PC-3 (cell line): ENCODE measurements at regions not wholly inside any gene's neighbourhood (a gene's known extent, or its start where the extent isn't known, plus 50 kb on each side); places are given as distances from the start of the nearest gene placed in this dataset.

ENCODE experiments used
- ATAC-seq: fragments of 200-7000 bp; cut with Tn5 transposase; 2 replicates; pipeline ENCODE4 v1.9.1; 2020; ENCODE audit warnings: mild to moderate bottlenecking, moderate library complexity
- BruUV-seq: library from RNA; stranded (reverse); fragments of 400-500 nt; replicated peaks from 2 replicates; lab custom pipeline; 2021; lab: Mats Ljungman, UMichigan
- CTCF ChIA-PET: fragments of 300-600 bp; sonication (Branson Sonifier 250); formaldehyde crosslinking; loops from one replicate; lab custom pipeline; 2022; ENCODE audit warnings: antibody characterized with exemption; lab: Charles Lee
- POLR2A ChIA-PET: fragments of 300-600 bp; sonication (Branson Sonifier 250); formaldehyde crosslinking; loops from one replicate; lab custom pipeline; 2022; ENCODE audit warnings: antibody characterized with exemption; ENCODE audit not compliant: unreplicated experiment; lab: Charles Lee
- DNase-seq: peaks from one replicate; pipeline ENCODE4 v3.0.0-alpha.2; 2015
- H2AFZ ChIP-seq: fragments of 300-600 bp; sonication (generic); 2 replicates; pipeline ENCODE4 v1.6.0; 2016; ENCODE audit warnings: antibody characterized with exemption, low read length
- H3F3A ChIP-seq: fragments of 300-600 bp; sonication (generic); one replicate; pipeline ENCODE4 v1.6.0; 2017; ENCODE audit warnings: antibody characterized with exemption, low read length, control low read depth, mild to moderate bottlenecking; ENCODE audit not compliant: unreplicated experiment
- H3K27ac ChIP-seq: fragments of 300-600 bp; sonication (generic); 2 replicates; pipeline ENCODE4 v1.5.1; 2016; ENCODE audit warnings: mild to moderate bottlenecking, low read length
- H3K27me3 ChIP-seq: fragments of 300-600 bp; sonication (generic); 2 replicates; pipeline ENCODE4 v1.6.1; 2016; ENCODE audit warnings: low read length, mixed read lengths
- H3K36me3 ChIP-seq: fragments of 300-600 bp; sonication (generic); 2 replicates; pipeline ENCODE4 v1.6.1; 2016; ENCODE audit warnings: low read depth, mixed run types, low read length, mixed read lengths
- H3K4me1 ChIP-seq: fragments of 300-600 bp; sonication (generic); 2 replicates; pipeline ENCODE4 v1.5.1; 2016; ENCODE audit warnings: low read length; ENCODE audit not compliant: insufficient read depth
- H3K4me2 ChIP-seq: fragments of 300-600 bp; sonication (generic); 2 replicates; pipeline ENCODE4 v1.6.0; 2016; ENCODE audit warnings: low read length
- H3K4me3 ChIP-seq: fragments of 300-600 bp; sonication (generic); 2 replicates; pipeline ENCODE4 v1.5.1; 2016; ENCODE audit warnings: mild to moderate bottlenecking, low read length, mixed read lengths
- H3K79me2 ChIP-seq: fragments of 300-600 bp; sonication (generic); 2 replicates; pipeline ENCODE4 v1.6.1; 2017; ENCODE audit warnings: low read length, mixed read lengths
- H3K9ac ChIP-seq: fragments of 300-600 bp; sonication (generic); 2 replicates; pipeline ENCODE4 v1.6.0; 2016; ENCODE audit warnings: mild to moderate bottlenecking, low read length
- H3K9me2 ChIP-seq: fragments of 300-600 bp; sonication (generic); replicated peaks from 2 replicates; pipeline ENCODE4 v1.6.1; 2016; ENCODE audit warnings: mixed run types, low read length, mixed read lengths
- H3K9me3 ChIP-seq: fragments of 300-600 bp; sonication (generic); 2 replicates; pipeline ENCODE4 v1.6.1; 2016; ENCODE audit warnings: low read length, mixed read lengths
- H4K20me1 ChIP-seq: fragments of 300-600 bp; sonication (generic); 2 replicates; pipeline ENCODE4 v1.6.1; 2016; ENCODE audit warnings: low read length, mixed read lengths
- EZH2 ChIP-seq: fragments of 300-600 bp; sonication (generic); IDR thresholded peaks from one replicate; pipeline ENCODE4 v1.6.1; 2017; ENCODE audit warnings: antibody characterized with exemption, mild to moderate bottlenecking, low read length; ENCODE audit not compliant: unreplicated experiment
- EZH2phosphoT487 ChIP-seq: fragments of 300-600 bp; sonication (generic); IDR thresholded peaks from 2 replicates; pipeline ENCODE4 v1.6.1; 2018; ENCODE audit warnings: mild to moderate bottlenecking, antibody characterized with exemption, low read length, borderline replicate concordance
- intact Hi-C: fragments of 100-400 bp; cut with micrococcal nuclease; formaldehyde crosslinking; loops from 2 replicates; pipeline ENCODE4 v1.9.0; 2023
- TF ChIP-seq, protein P1 (sequence below): fragments of 300-600 bp; sonication (generic); conservative IDR thresholded peaks from 2 replicates; pipeline ENCODE4 v1.5.1; 2017; ENCODE audit warnings: antibody characterized with exemption, low read depth, mild to moderate bottlenecking, low read length

DNA sequence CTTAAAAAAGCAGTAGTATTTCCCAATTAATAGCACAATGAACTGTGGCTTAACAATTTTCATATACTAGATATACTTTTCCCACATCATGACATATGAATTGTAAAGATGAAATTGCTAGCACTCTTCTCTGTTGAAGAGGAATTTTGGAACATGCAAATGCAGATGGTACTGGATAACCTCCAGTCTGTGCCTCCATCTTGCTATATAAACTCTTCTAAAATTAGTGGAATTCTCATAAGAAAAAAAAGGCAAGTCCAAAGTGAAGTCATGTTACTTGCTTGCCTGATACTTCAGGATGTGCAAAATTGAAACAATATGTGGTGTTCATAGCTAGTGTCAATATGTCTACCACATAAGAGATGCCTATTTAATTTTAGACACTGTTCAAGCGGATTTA is 570.2 kb upstream of the POM121L12 start:
- ChIA-PET POLR2A (no interaction called here), CTCF (no interaction called here)
- Histone ChIP-seq H3K79me2 (no peaks in the 10 kb centered on the region), H3K27ac (no peak overlapping the region), H3K9ac (no peak overlapping the region), H3K4me3 (no peak overlapping the region), H4K20me1 (no peaks in the 10 kb centered on the region), H3F3A (no peaks in the 10 kb centered on the region), H3K9me3 (no peaks in the 10 kb centered on the region), H3K4me1 (peaks cover 12% of the 10 kb centered on the region; the same call in 1 of the 2 replicates), H3K4me2 (no peak overlapping the region), H3K27me3 (no peaks in the 10 kb centered on the region), H3K36me3 (no peaks in the 10 kb centered on the region), H2AFZ (no peak overlapping the region), H3K9me2 (no peaks in the 10 kb centered on the region)
- ATAC-seq, result no peak
- intact Hi-C loops, result no loop called here
- no peak for DNase-seq
- no TSS peak for BruUV-seq
- TF ChIP-seq EZH2 (no peak), EZH2phosphoT487 (no peak)
- TF ChIP-seq, protein P1, sequence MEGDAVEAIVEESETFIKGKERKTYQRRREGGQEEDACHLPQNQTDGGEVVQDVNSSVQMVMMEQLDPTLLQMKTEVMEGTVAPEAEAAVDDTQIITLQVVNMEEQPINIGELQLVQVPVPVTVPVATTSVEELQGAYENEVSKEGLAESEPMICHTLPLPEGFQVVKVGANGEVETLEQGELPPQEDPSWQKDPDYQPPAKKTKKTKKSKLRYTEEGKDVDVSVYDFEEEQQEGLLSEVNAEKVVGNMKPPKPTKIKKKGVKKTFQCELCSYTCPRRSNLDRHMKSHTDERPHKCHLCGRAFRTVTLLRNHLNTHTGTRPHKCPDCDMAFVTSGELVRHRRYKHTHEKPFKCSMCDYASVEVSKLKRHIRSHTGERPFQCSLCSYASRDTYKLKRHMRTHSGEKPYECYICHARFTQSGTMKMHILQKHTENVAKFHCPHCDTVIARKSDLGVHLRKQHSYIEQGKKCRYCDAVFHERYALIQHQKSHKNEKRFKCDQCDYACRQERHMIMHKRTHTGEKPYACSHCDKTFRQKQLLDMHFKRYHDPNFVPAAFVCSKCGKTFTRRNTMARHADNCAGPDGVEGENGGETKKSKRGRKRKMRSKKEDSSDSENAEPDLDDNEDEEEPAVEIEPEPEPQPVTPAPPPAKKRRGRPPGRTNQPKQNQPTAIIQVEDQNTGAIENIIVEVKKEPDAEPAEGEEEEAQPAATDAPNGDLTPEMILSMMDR, result no peak

DNA sequence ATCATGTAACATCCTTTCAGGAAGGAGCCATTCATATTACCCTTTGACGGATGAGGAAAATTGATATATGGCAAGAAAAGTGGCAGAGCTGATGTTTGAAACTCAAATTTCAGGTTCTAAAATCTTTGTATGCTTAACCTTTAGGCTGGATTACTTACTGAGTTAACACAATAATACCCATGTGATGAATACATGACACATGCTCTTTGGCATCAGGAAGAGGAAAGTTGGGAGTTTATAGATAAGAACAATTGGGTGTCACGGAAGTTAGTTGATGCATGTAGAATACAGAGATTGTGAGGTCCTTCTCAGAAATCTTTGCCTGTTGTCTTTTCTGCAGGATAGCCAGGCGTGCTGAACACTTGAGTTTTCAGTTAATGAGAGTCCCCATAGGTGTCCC is 572.1 kb upstream of the POM121L12 start:
- H3K79me2 ChIP-seq, result no peaks in the 10 kb centered on the region
- no peaks in the 10 kb centered on the region for H3F3A ChIP-seq
- H3K27ac ChIP-seq, result peak overlapping the region; percentile 91
- DNase-seq (peak; percentile 64), ATAC-seq (peak; percentile 71)
- CTCF ChIA-PET, result no interaction called here
- no peaks in the 10 kb centered on the region for H3K27me3 ChIP-seq
- H3K4me2 ChIP-seq, result peak overlapping the region; percentile 42
- peak overlapping the region; percentile 37; the same call in 1 of the 2 replicates for H3K9ac ChIP-seq
- no peak for TF ChIP-seq EZH2phosphoT487
- TF ChIP-seq EZH2, result no peak
- TF ChIP-seq, protein P1, result no peak
- H3K36me3 ChIP-seq, result no peaks in the 10 kb centered on the region
- no peaks in the 10 kb centered on the region for H3K9me2 ChIP-seq
- intact Hi-C loops, result no loop called here
- no peak overlapping the region for H2AFZ ChIP-seq
- peaks cover 12% of the 10 kb centered on the region; the same call in 1 of the 2 replicates for H3K4me1 ChIP-seq
- H3K4me3 ChIP-seq, result no peak overlapping the region
- H3K9me3 ChIP-seq, result no peaks in the 10 kb centered on the region
- POLR2A ChIA-PET, result no interaction called here
- H4K20me1 ChIP-seq, result no peaks in the 10 kb centered on the region
- no TSS peak for BruUV-seq

DNA sequence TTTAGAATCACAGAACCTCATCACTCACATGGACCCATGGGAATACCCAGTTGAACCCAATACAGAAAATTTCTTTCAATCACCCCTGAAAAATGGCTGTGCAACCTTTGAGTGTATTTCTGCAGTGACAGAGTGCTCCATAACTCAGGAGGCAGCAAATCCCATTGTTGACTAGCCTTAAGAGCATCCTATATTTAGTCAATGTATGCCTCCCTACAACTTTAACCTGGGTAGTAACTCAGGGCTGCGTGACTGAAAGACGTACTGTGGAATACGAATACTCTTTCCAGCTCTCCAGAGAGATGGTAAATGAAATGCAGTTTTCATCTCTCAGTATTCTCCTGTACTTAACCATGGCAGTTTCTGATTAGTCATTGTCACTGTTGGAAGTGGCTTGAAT is 573.0 kb upstream of the POM121L12 start:
- H3K27me3 ChIP-seq, result no peaks in the 10 kb centered on the region
- no peaks in the 10 kb centered on the region for H4K20me1 ChIP-seq
- H3K9ac ChIP-seq, result no peak overlapping the region
- intact Hi-C loops, result no loop called here
- no TSS peak for BruUV-seq
- no peak overlapping the region for H2AFZ ChIP-seq
- POLR2A ChIA-PET, result no interaction called here
- TF ChIP-seq, protein P1, result no peak
- no peak for TF ChIP-seq EZH2phosphoT487
- TF ChIP-seq EZH2, result no peak
- no peaks in the 10 kb centered on the region for H3F3A ChIP-seq
- no peaks in the 10 kb centered on the region for H3K9me2 ChIP-seq
- no peaks in the 10 kb centered on the region for H3K79me2 ChIP-seq
- H3K36me3 ChIP-seq, result no peaks in the 10 kb centered on the region
- DNase-seq (no peak), ATAC-seq (no peak)
- no peak overlapping the region for H3K4me2 ChIP-seq
- H3K27ac ChIP-seq, result peak overlapping the region; percentile 54
- H3K4me1 ChIP-seq, result peaks cover 12% of the 10 kb centered on the region; the same call in 1 of the 2 replicates
- H3K9me3 ChIP-seq, result no peaks in the 10 kb centered on the region
- CTCF ChIA-PET, result no interaction called here
- no peak overlapping the region for H3K4me3 ChIP-seq
